Testis (tissue), 2 donors: ENCODE measurements at regions not wholly inside any gene's neighbourhood (a gene's known extent, or its start where the extent isn't known, plus 50 kb on each side); places are given as distances from the start of the nearest gene placed in this dataset.

ENCODE experiments used
- DNase-seq: peaks from one replicate; pipeline ENCODE4 v3.0.0-alpha.2; 2019
- H3K27ac ChIP-seq, 2 donors: fragments of 200-600 bp; sonication (generic); one replicate each; pipeline ENCODE4 v1.5.1; 2019
- H3K27me3 ChIP-seq: fragments of 200-600 bp; sonication (generic); one replicate; pipeline ENCODE4 v1.5.1; 2019
- H3K36me3 ChIP-seq: fragments of 200-600 bp; sonication (generic); one replicate; pipeline ENCODE4 v1.5.1; 2017; ENCODE audit warnings: low read depth; ENCODE audit errors: missing control alignments
- H3K4me1 ChIP-seq: fragments of 200-600 bp; sonication (generic); one replicate; pipeline ENCODE4 v1.5.1; 2019
- H3K4me3 ChIP-seq, 2 donors: fragments of 200-600 bp; sonication (generic); one replicate each; pipeline ENCODE4 v1.5.1; 2017 to 2019
- H3K9me3 ChIP-seq: fragments of 200-600 bp; sonication (generic); one replicate; pipeline ENCODE4 v1.5.1; 2017
- POLR2A ChIP-seq: fragments of 450-650 bp; IDR thresholded peaks from one replicate; pipeline ENCODE4 v1.6.1; 2017; ENCODE audit warnings: antibody characterized with exemption, mild to moderate bottlenecking, moderate library complexity
- WGBS, 2 donors: methylation state at CpG; one replicate each; pipeline ENCODE4 v1.1.5; 2018; 5-methylcytosine and 5-hydroxymethylcytosine counted together
- intact Hi-C: fragments of 100-400 bp; cut with DNase I; formaldehyde crosslinking; loops from one replicate; pipeline ENCODE4 v1.15.1; 2023; ENCODE audit warnings: low total_unique reads
- TF ChIP-seq, protein P1 (sequence below), 3 experiments: fragments of 450-650 bp in 2 of 3; fragments of 200-600 bp in 1 of 3; sonication (generic) in 1 of 3; IDR thresholded peaks; one replicate each; pipeline ENCODE4 v1.5.1; 2016 to 2019; ENCODE audit warnings: antibody characterized with exemption in 3 of 3, mild to moderate bottlenecking in 2 of 3, moderate library complexity in 1 of 3

GRCh38 chr14:97387252-97387874, 590.2 kb downstream of the VRK1 start:
- whole genome bisulfite sequencing, 2 donors: 59 to 70% methylated on average over 9 of the region's 9 CpGs
- no peak overlapping the region for H3K27ac ChIP-seq
- H3K4me1 ChIP-seq: no peaks in the 10 kb centered on the region
- no peak for DNase-seq
- intact Hi-C loops: no loop called here
- H3K4me3 ChIP-seq: no peak overlapping the region
- no peaks in the 10 kb centered on the region for H3K27me3 ChIP-seq
- H3K9me3 ChIP-seq: no peaks in the 10 kb centered on the region
- TF ChIP-seq POLR2A: no peak
- TF ChIP-seq, protein P1, sequence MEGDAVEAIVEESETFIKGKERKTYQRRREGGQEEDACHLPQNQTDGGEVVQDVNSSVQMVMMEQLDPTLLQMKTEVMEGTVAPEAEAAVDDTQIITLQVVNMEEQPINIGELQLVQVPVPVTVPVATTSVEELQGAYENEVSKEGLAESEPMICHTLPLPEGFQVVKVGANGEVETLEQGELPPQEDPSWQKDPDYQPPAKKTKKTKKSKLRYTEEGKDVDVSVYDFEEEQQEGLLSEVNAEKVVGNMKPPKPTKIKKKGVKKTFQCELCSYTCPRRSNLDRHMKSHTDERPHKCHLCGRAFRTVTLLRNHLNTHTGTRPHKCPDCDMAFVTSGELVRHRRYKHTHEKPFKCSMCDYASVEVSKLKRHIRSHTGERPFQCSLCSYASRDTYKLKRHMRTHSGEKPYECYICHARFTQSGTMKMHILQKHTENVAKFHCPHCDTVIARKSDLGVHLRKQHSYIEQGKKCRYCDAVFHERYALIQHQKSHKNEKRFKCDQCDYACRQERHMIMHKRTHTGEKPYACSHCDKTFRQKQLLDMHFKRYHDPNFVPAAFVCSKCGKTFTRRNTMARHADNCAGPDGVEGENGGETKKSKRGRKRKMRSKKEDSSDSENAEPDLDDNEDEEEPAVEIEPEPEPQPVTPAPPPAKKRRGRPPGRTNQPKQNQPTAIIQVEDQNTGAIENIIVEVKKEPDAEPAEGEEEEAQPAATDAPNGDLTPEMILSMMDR (IDR thresholded peaks at IDR 0.05): no peak
- no peaks in the 10 kb centered on the region for H3K36me3 ChIP-seq

- no peaks in the 10 kb centered on the region for H3K9me3 ChIP-seq
- WGBS, 2 donors: 47 to 53% methylated on average over 9 of the region's 9 CpGs
- H3K36me3 ChIP-seq: no peaks in the 10 kb centered on the region
- no peak overlapping the region for H3K27ac ChIP-seq
- H3K4me3 ChIP-seq: no peak overlapping the region
- no peaks in the 10 kb centered on the region for H3K27me3 ChIP-seq
- TF ChIP-seq POLR2A: no peak
- TF ChIP-seq, protein P1 (IDR thresholded peaks at IDR 0.05): no peak
- intact Hi-C loops: no loop called here
- H3K4me1 ChIP-seq: no peaks in the 10 kb centered on the region
- no peak for DNase-seq
Measured at GRCh38 chr14:97388408-97388807, 591.2 kb downstream of the VRK1 start.

DNA sequence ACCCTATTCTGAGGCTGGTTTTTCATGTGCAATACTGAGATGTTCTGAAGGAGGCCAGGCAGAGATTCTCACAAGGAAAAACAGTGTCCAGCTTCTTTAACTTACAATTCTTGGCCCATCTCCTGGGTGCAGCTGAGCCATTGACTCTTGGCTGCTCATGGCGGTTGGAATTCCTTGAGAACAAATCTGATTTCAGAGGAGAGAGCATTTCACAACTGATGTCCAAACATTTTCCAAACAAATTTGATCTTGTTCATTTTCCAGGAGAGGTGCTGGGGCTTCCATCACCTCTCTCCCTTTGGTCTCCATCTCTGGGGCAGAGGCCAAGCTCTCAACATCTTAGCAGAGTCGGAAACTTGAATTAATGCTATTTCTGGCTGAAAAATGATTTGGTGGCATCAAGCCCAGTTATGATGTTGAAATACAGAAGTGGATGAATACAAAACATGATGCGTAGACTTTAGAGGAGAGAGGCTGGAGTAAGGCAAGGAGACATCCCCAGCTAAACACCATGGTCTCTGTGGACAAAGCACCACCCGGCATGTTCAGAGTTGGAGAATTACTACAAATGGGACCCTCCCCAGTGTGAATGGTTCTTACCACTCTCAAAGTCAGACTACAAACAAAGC, 593.0 kb downstream of the VRK1 start:
- H3K4me3 ChIP-seq: no peak overlapping the region
- H3K27ac ChIP-seq: no peak overlapping the region
- no peak for DNase-seq
- no peaks in the 10 kb centered on the region for H3K27me3 ChIP-seq
- intact Hi-C loops: no loop called here
- 79 to 85% methylated on average over 4 of the region's 4 CpGs for WGBS, 2 donors
- H3K36me3 ChIP-seq: no peaks in the 10 kb centered on the region
- H3K9me3 ChIP-seq: no peaks in the 10 kb centered on the region
- no peaks in the 10 kb centered on the region for H3K4me1 ChIP-seq
- TF ChIP-seq, protein P1 (IDR thresholded peaks at IDR 0.05): no peak
- TF ChIP-seq POLR2A: no peak

DNA sequence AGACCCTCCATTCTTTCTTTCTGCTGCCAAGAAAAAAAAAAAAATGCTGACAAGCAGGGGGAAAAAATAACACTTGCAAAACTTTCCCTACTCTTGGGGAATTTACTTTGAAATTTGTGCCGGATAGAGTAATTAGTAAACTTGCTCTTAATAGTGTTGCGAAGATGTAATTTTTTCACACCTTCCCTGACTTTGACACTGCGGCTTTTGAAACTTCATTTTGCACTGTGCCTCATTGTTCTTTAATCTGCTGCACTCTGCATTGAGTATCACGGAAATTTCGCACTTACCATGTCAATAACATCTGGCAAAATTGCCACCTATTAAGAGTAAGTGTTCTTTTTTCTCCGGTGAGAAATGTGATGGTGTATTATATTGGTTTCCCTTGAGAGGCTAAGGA, 596.1 kb downstream of the VRK1 start:
- no peaks in the 10 kb centered on the region for H3K36me3 ChIP-seq
- intact Hi-C loops: no loop called here
- no peaks in the 10 kb centered on the region for H3K4me1 ChIP-seq
- no peaks in the 10 kb centered on the region for H3K27me3 ChIP-seq
- H3K9me3 ChIP-seq: no peaks in the 10 kb centered on the region
- no peak overlapping the region for H3K4me3 ChIP-seq
- 70 to 75% methylated on average over 6 of the region's 6 CpGs for WGBS, 2 donors
- DNase-seq: no peak
- H3K27ac ChIP-seq: no peak overlapping the region
- no peak for TF ChIP-seq POLR2A
- TF ChIP-seq, protein P1 (IDR thresholded peaks at IDR 0.05): no peak

DNA sequence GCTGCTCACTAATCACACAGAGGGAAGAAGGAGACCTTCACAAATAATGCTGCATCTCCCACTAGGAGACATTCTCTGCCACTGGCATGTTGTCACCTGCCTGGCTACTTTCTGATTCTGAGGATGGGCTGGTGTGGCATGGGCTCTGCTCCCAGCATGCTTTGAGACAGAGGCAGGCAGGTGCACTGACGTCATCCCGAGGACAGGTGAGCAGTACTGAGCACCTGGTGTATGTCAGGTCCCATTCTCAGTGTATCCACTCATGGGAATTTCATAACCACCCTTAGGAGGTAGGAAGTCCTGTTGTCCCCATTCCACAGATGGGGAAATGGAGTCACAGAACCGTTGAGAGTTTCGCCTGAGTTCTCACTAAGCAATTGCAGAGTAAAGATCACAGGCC, 597.9 kb downstream of the VRK1 start:
- Histone ChIP-seq H3K9me3 (no peaks in the 10 kb centered on the region), H3K4me3 (no peak overlapping the region), H3K4me1 (no peaks in the 10 kb centered on the region), H3K27me3 (no peaks in the 10 kb centered on the region), H3K36me3 (no peaks in the 10 kb centered on the region), H3K27ac (no peak overlapping the region)
- no peak for TF ChIP-seq POLR2A
- TF ChIP-seq, protein P1 (IDR thresholded peaks at IDR 0.05): no peak
- WGBS, 2 donors: 94% methylated on average over 4 of the region's 4 CpGs
- no peak for DNase-seq
- intact Hi-C loops: no loop called here
